ENCODE measurements at regions not wholly inside any gene's neighbourhood (a gene's known extent, or its start where the extent isn't known, plus 50 kb on each side); places are given as distances from the start of the nearest gene placed in this dataset.

DNA sequence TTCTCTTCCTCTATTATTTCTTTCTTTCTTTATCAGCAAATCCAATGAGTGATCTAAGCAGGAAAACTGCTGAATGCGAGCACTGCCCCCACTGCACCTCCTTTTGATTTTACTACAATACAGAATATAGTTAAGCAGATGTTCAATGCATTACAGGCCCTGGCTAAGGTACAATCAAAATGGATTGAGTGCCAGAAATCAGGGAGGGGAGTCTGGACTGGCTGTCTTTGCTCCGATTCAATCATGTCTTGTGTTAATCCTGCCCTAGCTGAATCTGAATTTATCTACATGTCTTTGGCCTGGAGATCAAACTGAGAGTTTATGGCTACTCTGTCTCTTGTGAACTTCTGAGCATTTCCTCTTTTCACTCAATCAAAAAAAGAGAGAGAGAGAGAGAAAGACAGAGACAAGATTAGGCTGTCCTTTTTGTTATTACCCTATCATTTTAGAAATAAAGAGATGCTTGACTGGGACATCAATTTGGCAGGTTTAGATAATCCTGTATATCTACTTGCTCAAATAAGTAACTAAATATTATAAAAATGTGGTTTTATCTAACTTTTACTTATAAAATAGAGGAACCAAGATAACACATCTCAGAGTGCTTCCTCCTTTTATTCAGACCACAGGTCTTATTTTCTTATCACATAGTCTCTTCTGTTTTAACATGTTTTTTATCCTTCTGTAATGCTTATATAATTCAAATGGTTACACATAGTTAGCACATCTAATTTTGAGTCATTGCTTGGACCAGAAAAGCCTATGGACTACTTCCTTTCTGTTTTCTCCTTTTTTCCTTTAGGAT is 656.2 kb downstream of the KCNJ2 start:
- DNase-seq = no peak

GRCh38 chr17:70829876-70830275 is 660.5 kb downstream of the KCNJ2 start:
- DNase-seq = no peak

- DNase-seq = no peak
Observed at GRCh38 chr17:70834039-70834438, 664.7 kb downstream of the KCNJ2 start.

GRCh38 chr17:70848785-70849184 is 679.5 kb downstream of the KCNJ2 start:
- no peak for DNase-seq

GRCh38 chr17:70855401-70856054 is 686.2 kb downstream of the KCNJ2 start:
- DNase-seq = no peak

GRCh38 chr17:70857351-70857750 is 688.0 kb downstream of the KCNJ2 start:
- DNase-seq = no peak

DNA sequence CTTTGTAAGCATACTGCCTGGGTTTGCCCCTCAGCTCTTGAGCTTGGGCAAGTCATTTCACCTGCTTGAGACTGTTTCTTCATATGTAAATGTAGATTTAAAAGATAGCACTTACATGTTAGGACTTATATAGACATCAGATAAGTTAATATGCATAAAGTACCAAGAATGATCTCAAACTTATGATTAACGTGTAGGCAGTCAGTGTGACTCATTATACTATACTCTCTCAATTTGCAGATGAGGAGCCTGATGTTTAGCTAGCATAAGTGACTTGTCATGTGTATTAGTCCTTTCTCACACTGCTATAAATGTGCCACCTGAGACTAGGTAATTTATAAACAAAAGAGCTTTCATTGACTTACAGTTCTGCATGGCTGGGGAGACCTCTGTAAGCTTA is 690.5 kb downstream of the KCNJ2 start:
- no peak for DNase-seq

DNA sequence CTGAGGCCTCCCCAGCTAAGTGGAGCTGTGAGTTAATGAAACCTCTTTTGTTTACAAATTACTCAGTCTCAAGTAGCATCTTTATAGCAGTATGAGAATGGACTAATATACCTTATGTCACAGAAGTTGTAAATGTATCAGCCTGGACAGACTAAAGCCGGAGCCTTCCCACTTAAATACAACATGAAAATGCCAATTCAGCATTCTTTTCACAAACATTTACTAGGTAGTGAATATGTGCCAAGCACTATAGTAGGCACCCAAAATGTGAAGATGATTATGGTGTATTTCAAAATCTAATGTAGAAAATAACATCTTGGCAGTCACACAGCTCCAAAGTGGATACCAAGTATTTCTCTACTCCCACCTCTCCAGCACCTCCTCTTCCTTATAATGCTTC is 693.0 kb downstream of the KCNJ2 start:
- DNase-seq = no peak

DNA sequence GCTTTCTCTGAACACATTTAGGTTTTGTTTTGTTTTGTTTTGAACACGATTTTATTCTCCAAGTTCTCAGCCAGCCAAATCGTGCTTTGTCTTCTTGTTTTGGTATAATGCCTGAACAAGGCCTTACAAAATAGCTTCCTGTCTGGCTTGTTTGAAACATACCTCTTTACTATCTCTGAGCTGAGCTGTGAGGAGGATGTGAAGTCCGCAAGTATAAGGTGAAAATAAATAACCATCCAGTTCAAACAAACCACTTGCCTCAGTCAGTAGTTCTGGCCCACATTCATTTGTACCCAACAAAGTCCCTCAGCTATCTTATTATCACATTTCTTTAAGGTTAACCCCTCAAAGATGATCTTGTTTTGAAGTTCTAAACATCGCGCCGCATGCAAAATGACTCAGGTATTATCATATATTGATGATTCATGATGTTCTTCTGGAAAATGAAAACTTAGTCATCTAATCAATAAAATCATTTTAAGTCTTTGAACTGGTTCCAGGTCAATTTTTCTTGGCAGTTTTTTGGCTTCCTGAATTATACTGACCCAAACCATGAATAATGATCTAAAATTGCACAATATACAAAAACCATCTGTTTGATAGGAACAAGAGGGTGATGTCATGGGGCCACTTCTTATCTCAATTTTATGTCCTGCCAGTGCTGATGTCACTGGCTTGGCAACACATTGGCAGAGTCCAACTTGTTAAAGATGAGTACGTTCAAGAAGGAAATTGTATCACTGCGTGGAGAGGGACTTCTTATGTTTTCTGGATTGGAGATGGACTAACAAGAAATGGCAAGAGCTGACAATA is 694.3 kb downstream of the KCNJ2 start:
- DNase-seq = no peak

- no peak for DNase-seq
Observed at GRCh38 chr17:70865993-70866804, 696.9 kb downstream of the KCNJ2 start.

GRCh38 chr17:70868149-70868548 is 698.8 kb downstream of the KCNJ2 start:
- DNase-seq = no peak

GRCh38 chr17:70869402-70870085 is 700.2 kb downstream of the KCNJ2 start:
- no peak for DNase-seq

DNA sequence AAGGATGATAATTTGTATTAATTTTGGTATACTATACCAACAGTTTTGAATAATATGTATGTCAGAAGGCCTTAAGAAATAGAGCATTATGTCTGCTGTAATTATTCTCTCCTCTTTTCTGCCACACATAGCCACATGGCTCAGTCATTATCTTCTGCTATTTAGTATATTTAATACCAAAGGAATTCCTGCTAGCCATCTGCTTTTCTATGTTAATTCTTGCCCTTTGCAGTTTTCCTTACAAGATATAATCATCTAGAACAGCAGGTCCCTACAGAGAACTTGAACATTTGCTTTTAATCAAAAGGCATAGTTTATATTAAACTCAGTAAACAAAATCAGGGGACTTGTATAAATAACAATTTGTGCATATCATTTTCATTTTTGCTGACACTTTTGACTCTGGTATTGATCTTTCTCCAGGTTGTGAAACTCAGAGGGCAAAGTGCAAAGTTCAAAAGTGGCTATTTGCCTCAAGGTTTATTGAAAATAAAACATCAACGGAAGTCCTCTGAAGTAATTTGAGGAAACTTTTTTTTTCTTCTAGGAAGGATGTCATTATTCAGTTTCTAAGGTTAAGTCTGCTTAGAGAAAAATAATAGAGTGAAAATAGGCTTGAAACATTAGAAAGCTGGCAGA is 702.0 kb downstream of the KCNJ2 start:
- DNase-seq = no peak

DNA sequence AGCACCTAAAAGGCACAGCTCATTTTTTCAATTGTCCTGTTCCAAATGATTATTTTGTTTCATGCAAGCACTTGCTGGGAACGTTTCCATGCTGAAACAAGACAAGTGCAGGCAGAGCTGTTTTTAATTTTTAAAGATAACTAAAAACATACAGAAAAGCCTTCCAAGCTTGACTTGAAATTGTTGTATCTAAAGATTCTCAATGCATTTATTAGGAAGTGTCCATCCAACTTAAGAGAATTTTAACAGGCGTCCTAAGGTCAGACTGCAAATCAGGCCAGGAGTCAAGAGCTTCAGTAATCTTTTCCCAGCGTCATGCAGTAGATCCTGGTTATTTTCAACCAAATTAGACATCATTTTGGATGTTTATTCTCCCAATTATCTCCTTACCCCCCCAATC is 702.8 kb downstream of the KCNJ2 start:
- DNase-seq = no peak

DNA sequence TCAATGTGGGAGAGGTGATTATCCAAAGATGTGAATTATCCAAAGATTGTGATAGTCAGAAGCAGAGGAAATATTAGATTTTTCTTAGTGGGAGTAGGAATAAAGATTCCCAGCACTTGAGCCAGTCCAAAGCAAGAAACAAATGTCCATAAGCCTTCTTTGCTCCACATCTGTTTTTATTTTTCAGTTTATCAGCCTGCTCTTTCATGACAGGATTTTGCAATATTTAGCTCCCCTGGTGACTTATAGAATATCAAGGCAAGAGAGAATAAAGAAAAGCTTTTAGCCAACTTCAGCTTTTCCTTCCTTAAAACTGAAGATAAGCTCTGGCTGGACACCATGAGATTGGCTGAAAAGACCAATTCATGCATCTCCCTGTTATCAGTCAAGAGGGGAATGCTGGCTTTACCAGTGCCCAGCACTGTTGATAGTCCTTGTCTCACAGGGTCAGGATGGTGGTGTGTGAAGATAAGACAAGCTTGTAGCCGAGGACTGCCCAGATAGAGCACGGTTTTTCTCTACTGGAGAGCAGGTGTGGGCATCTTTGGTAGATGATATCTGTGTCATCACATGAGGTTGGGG is 706.5 kb downstream of the KCNJ2 start:
- DNase-seq = no peak

DNA sequence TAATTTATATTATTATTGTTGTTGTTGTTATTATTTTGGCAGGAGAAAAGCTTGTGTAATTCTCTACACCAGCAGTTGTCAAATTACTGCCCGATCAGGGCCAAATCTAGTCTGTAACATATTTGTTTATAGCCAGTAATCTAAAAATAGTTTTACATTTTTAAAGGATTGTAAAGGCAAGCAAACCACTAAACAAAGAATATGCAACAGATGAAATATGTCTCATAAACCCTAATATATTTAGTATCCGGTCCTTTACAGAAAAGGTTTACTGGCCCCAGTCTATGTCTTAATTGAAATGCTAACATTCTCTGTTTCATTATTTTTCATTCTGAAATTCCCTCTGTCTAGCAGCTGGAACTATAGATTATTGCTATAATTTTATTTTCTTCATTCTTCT is 709.5 kb downstream of the KCNJ2 start:
- DNase-seq = no peak

- DNase-seq = no peak
Observed at GRCh38 chr17:70879401-70879800, 710.1 kb downstream of the KCNJ2 start.

DNA sequence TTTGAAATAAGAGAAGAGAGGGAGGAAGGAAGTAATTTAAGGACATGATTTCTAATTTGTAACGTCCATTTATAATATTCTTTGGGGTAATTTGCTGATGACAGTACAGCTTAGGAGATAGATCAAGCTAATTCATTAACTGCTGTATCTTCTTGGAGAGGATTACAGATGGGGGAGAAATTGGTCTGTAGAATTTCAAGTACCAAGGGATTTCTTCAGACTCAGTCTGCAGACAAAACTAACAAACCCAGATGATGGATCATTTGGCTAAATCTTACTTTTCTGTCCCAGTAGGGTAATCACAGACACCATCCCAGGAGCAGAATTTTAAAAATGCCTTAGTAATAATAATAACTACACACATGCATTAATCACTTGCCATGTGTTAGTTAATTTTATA is 711.8 kb downstream of the KCNJ2 start:
- no peak for DNase-seq

DNA sequence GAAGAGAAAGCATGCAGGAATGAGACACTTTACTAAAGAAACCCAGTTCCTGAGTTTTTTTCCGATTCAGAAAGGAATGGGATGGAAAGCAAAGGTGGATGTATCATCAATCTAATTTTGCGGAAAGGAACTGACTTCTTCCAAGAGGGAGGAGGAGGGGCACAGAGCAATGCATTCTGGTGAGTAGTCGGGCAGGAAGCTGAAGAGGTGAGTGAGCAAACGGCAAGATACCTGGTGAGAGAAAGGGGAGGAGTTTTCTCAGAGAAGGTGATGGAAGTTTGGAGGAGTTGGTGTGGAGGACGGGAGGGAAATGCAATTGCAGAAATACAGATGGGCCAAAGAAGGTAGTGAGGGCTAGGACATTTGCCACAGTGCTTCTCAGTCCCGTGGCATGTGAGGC is 713.2 kb downstream of the KCNJ2 start:
- no peak for DNase-seq

DNA sequence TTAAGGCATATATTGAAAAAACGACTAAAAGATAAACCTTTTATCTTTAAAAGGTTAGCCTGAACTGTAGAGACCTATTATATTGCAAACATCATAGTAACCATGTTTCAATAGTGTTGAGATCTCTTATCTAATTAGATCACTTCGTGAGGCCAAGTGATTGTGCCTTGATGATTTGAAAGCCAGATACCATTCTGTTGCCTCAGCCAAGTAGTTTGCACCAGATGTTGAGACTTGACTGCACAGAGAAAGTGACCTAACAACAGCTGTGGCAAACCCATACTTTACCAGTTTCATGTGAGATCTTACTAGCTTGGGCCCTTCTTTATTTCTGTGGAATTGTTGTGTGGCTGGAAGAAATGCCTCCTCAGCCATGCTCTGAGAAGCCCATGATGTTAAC is 717.3 kb downstream of the KCNJ2 start:
- no peak for DNase-seq

DNA sequence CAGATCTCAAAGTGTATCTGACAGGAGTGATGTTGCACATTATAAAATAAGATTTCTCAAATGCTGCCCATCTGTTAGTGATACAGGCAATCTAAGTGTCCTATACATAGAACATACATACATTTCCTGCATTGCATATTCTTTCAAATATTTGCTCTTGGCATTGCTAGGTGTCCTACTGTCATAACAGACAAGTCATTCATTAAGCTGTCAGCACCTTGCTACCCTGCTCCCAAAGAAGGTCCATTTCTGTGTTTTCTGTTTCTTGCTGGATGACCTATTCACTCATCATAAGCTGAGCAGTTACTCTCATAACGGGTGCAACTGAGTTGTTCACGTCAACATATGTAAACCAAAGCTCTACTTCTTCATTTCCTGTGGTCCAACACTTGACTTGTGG is 719.0 kb downstream of the KCNJ2 start:
- DNase-seq = no peak
